Suprapubic skin (tissue), 4 donors: ENCODE measurements at regions not wholly inside any gene's neighbourhood (a gene's known extent, or its start where the extent isn't known, plus 50 kb on each side); places are given as distances from the start of the nearest gene placed in this dataset.
A peak's percentile ranks its signal among the peaks of the same experiment; 100 is the strongest.

Experiments
- DNase-seq, 2 donors: peaks; one replicate each; pipeline ENCODE4 v3.0.0-alpha.2; 2019; ENCODE audit warnings: low spot score in 2 of 2
- H3K27ac ChIP-seq: fragments of 200-600 bp; sonication (generic); one replicate; pipeline ENCODE4 v1.5.1; 2019
- H3K27me3 ChIP-seq: fragments of 200-600 bp; sonication (generic); one replicate; pipeline ENCODE4 v1.5.1; 2019
- H3K36me3 ChIP-seq: fragments of 200-600 bp; sonication (generic); one replicate; pipeline ENCODE4 v1.5.1; 2019
- H3K4me1 ChIP-seq: fragments of 200-600 bp; sonication (generic); one replicate; pipeline ENCODE4 v1.5.1; 2019
- H3K4me3 ChIP-seq: fragments of 200-600 bp; sonication (generic); one replicate; pipeline ENCODE4 v1.5.1; 2019; ENCODE audit warnings: mild to moderate bottlenecking
- H3K9me3 ChIP-seq: fragments of 200-600 bp; sonication (generic); one replicate; pipeline ENCODE4 v1.5.1; 2019
- CTCF ChIP-seq, 2 donors: fragments of 200-600 bp in 1 of 2; fragments of 450-650 bp in 1 of 2; sonication (generic) in 1 of 2; IDR thresholded peaks; one replicate each; pipeline ENCODE4 v1.5.1; 2016 to 2019; ENCODE audit warnings: antibody characterized with exemption in 2 of 2, mild to moderate bottlenecking in 1 of 2, moderate library complexity in 1 of 2
- EP300 ChIP-seq: sonication (generic); formaldehyde crosslinking; IDR thresholded peaks from one replicate; pipeline ENCODE4 v1.6.1; 2017; ENCODE audit warnings: antibody characterized with exemption
- POLR2A ChIP-seq, 2 donors: fragments of 450-650 bp; IDR thresholded peaks; one replicate each; pipeline ENCODE4 v1.6.1; 2017; ENCODE audit warnings: antibody characterized with exemption in 2 of 2, mild to moderate bottlenecking in 2 of 2, moderate library complexity in 2 of 2
- POLR2AphosphoS5 ChIP-seq, 3 donors: sonication (generic); formaldehyde crosslinking; IDR thresholded peaks; one replicate each; pipeline ENCODE4 v1.6.1; 2017; ENCODE audit warnings: antibody characterized with exemption in 3 of 3
- WGBS: methylation state at CpG from one replicate; pipeline ENCODE4 v1.1.5; 2018; 5-methylcytosine and 5-hydroxymethylcytosine counted together

GRCh38 chr2:120863146-120863545, 127.5 kb downstream of the GLI2 start:
- no peaks in the 10 kb centered on the region for H3K9me3 ChIP-seq
- peak in 1 of 2 donors; percentile 59 for DNase-seq
- peak overlapping the region; percentile 57 for H3K27ac ChIP-seq
- H3K36me3 ChIP-seq: no peaks in the 10 kb centered on the region
- H3K4me1 ChIP-seq: peaks cover 58% of the 10 kb centered on the region
- TF ChIP-seq CTCF (IDR thresholded peaks at IDR 0.05) (no peak), EP300 (no peak), POLR2A (IDR thresholded peaks at IDR 0.05) (no peak)
- WGBS: 66% methylated on average over 9 of the region's 9 CpGs
- no peaks in the 10 kb centered on the region for H3K27me3 ChIP-seq
- H3K4me3 ChIP-seq: no peak overlapping the region

GRCh38 chr2:120863661-120864320, 128.1 kb downstream of the GLI2 start:
- Histone ChIP-seq H3K4me3 (no peak overlapping the region), H3K9me3 (no peaks in the 10 kb centered on the region), H3K36me3 (no peaks in the 10 kb centered on the region), H3K27ac (peak overlapping the region; percentile 57), H3K27me3 (no peaks in the 10 kb centered on the region), H3K4me1 (peaks cover 56% of the 10 kb centered on the region)
- TF ChIP-seq EP300 (no peak), POLR2A (IDR thresholded peaks at IDR 0.05) (no peak), POLR2AphosphoS5 (IDR thresholded peaks at IDR 0.05) (no peak), CTCF (IDR thresholded peaks at IDR 0.05) (no peak)
- peak in 1 of 2 donors; percentile 71 for DNase-seq
- 53% methylated on average over 10 of the region's 10 CpGs for WGBS

GRCh38 chr2:120864981-120865380, 129.3 kb downstream of the GLI2 start:
- H3K4me1 ChIP-seq: peaks cover 48% of the 10 kb centered on the region
- no peaks in the 10 kb centered on the region for H3K36me3 ChIP-seq
- H3K4me3 ChIP-seq: no peak overlapping the region
- DNase-seq: no peak
- H3K27ac ChIP-seq: no peak overlapping the region
- 84% methylated on average over 3 of the region's 11 CpGs for WGBS
- H3K27me3 ChIP-seq: no peaks in the 10 kb centered on the region
- H3K9me3 ChIP-seq: no peaks in the 10 kb centered on the region
- TF ChIP-seq EP300 (no peak), POLR2A (IDR thresholded peaks at IDR 0.05) (no peak), CTCF (IDR thresholded peaks at IDR 0.05) (no peak), POLR2AphosphoS5 (IDR thresholded peaks at IDR 0.05) (no peak)

- Histone ChIP-seq H3K27ac (no peak overlapping the region), H3K27me3 (no peaks in the 10 kb centered on the region), H3K4me3 (no peak overlapping the region), H3K9me3 (no peaks in the 10 kb centered on the region), H3K36me3 (no peaks in the 10 kb centered on the region), H3K4me1 (peaks cover 45% of the 10 kb centered on the region)
- 96% methylated on average over 3 of the region's 8 CpGs for WGBS
- TF ChIP-seq EP300 (no peak), CTCF (IDR thresholded peaks at IDR 0.05) (no peak), POLR2AphosphoS5 (IDR thresholded peaks at IDR 0.05) (no peak)
- no peak for DNase-seq
These were observed 130.0 kb downstream of the GLI2 start for GRCh38 chr2:120865656-120866055.

- H3K27me3 ChIP-seq: no peaks in the 10 kb centered on the region
- peaks cover 45% of the 10 kb centered on the region for H3K4me1 ChIP-seq
These were observed 130.4 kb downstream of the GLI2 start for GRCh38 chr2:120866071-120866470.

More at GRCh38 chr2:120866071-120866470, 130.4 kb downstream of the GLI2 start:
- Histone ChIP-seq H3K27ac (no peak overlapping the region), H3K9me3 (no peaks in the 10 kb centered on the region), H3K36me3 (no peaks in the 10 kb centered on the region), H3K4me3 (no peak overlapping the region)
- WGBS: 83% methylated on average over 6 of the region's 7 CpGs
- DNase-seq: no peak
- TF ChIP-seq POLR2A (IDR thresholded peaks at IDR 0.05): no peak
- TF ChIP-seq CTCF (IDR thresholded peaks at IDR 0.05): no peak
- TF ChIP-seq POLR2AphosphoS5 (IDR thresholded peaks at IDR 0.05): no peak
- TF ChIP-seq EP300: no peak
